Non-pigmented ciliary epithelial cell (primary cell): ENCODE measurements at regions not wholly inside any gene's neighbourhood (a gene's known extent, or its start where the extent isn't known, plus 50 kb on each side); places are given as distances from the start of the nearest gene placed in this dataset.

Experiments used
- DNase-seq: peaks from one replicate; pipeline ENCODE4 v3.0.0-alpha.2; 2010; ENCODE audit warnings: low read depth

DNA sequence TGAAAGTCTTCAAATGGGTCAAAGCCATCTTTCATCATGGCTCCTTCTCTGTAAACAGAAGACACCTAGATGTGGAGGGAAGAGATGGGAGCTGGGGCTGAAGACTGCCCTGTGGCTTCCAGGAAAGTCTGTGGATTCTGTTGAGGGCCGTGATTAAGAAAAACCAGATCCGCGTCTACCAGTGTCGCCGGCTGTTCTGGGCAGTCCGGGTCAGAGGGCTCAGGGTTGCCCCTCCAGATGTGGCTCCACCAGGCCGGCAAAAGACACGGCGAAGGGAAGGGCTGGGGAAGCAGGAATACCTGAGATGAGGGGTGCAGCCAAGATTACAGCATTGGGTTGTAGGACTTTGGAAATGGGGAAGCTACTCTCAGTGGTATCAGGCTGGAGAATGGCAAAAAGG, 162.6 kb downstream of the RHOU start:
- DNase-seq = no peak

DNA sequence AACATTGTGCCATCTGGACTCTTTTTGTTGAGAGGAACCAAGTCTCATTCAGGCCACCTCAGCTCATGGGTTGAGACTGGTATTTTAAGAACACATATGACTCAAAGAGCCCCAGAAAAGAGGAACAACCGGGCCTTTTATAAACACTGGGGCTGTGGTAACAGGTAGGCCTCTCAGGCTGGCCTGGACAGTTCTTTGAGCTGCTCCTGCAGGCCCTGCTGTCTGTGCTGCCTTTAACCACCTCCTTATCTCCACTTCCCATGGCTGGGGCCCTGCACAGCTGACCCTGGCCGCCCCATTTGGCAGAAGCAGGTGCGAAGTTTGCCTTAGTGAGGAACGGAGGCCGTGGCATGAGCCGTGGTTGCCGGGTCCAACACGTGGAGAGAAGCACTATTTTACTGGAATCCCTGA, 163.3 kb downstream of the RHOU start:
- DNase-seq = no peak

DNA sequence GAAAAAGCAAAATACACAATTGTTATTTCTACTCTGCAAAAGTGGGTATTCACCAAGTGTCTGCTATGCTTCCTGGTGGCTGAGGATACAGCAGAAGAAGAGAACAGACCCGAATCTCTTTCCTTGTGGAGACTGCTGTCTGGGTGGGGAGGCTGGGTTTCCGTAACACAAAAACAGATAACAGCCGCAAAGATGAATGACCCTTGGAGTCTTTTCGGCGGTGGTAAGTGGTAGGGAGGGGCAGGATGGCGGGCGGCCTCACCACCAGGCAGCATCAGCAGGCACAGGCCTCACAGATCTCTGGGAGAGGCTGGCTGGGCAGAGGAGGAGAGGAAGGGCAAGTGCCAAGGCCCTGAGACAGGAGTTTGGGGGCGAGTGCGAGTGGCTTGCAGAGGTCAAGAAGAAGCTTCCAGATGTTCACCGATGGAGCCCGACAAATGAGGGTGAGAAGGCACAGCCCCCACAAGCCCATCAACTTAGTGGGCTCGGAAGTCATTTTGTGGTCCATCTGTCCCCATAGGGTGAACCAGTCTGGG, 164.2 kb downstream of the RHOU start:
- no peak for DNase-seq

DNA sequence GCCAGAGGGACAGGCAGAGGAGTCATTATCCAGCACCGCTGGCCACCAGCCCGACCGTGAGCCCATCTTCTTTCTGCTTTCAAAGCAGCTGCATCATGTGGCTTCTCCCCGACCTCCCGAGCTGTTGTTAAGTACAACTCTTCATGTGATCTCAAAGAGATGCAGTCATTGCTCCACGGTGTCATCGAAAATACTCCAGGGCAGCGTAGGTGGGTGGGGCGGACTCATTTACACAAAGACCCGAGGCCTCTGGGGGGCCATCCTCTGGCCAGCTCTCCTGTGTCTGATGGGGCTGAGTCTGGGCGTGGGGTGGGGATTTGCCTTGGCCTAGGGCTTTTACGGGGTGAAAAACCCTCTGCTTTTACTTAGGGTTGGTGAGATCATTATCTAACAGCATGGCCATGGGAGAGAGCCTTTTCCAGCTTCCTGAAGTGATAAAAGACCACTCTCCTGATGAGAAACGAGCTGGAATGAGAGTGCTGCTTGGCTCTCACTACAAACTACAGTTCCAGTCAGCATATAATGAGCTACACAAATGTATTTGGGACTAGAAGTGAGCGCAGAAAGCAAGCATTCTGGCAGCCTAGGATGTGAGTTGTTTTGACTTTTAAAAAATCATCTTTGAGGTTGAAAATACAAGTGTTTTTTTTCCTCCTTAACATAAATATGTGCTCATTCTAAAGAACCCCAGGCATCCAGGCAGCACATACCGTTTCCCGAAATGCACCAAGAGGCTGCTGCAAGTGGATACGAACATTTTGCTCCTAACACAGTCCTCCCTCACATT, 165.0 kb downstream of the RHOU start:
- no peak for DNase-seq

DNA sequence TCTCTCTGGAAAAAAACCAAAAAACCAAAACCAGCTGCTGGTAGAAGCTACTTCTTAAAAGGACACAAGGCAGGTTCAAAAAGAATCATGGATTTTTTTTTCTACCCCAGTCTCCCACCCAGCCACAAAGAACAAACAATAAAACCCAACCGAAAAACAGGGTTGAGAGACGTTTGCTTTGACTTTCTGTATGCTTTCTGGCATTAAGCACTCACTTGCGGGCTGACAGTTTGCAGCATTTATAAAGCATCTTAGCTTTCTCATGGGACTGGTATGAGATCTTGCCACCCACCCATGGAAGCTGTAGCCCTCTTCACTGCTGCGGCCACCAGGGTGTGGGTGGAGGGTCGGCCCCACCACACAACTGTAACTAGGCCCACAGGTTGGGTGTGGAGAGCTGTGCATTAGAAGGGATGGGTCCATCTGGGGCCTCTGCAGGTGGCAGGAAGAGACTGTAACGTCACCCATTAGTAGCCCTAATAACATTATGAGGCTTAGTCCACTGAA, 165.7 kb downstream of the RHOU start:
- DNase-seq = no peak

DNA sequence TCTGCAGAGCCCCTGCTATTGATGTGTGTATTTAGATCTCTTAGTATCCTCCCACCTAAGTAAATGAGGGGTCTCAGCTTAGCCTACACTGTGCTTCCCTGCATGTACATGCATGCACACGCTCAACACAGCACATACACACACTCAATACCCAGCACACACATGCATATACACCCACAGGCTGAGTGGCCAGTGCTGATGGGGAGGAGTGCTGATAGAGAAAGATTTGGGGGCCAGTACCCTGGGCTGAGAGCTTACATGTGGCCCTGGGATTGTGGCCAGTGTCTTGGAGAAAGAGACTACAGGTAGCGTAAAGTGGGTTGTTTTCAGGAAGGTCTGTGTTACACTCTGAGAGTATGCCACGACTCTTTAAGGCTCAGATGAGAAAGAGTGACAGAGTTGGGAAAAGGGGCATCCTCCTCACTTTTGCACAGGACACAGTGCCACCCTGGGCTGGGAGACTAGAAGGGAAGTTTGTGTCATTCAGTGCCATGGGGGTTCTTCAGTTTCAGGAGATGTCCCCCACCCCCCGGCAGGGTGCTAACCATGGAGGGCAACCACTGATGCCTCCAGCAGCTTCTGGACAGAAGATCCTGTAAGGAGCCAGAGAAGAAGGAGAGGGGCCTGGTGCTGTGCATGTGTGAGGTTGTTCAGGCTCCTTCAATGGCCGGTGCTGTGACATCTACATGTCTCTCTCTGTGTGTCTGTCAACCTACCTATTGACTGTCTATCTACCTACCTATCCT, 166.8 kb downstream of the RHOU start:
- no peak for DNase-seq

DNA sequence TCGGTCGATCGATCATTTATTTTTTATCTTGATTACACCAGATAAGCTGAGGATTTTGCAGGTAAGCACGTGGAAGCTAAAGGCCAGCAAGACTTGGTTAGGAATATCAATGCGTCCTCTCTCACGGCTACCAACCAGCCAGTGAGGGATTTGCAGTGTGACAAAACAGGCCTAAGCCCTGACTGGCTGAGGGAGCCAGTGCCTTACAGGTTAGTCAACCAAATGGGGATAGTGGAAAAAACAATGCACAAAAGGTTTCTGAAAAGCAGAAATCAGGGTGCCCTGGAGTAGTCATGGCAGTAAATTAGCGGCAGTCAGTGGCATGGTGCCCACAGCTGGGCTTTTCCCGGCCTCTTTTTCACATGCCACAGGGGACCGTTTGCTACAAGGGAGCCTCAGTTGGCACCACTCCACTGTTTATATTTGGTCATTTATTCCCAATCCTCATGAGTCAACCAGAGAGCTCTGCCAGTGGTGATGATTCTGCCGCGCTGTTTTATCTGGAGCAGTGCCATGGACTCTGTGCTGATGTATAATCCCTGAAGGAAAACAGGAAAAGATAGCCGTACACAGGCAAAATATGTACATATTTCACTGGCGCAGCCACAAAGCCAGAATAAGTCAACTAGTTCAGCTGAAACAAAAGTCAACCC, 167.6 kb downstream of the RHOU start:
- peak; percentile 93 for DNase-seq

DNA sequence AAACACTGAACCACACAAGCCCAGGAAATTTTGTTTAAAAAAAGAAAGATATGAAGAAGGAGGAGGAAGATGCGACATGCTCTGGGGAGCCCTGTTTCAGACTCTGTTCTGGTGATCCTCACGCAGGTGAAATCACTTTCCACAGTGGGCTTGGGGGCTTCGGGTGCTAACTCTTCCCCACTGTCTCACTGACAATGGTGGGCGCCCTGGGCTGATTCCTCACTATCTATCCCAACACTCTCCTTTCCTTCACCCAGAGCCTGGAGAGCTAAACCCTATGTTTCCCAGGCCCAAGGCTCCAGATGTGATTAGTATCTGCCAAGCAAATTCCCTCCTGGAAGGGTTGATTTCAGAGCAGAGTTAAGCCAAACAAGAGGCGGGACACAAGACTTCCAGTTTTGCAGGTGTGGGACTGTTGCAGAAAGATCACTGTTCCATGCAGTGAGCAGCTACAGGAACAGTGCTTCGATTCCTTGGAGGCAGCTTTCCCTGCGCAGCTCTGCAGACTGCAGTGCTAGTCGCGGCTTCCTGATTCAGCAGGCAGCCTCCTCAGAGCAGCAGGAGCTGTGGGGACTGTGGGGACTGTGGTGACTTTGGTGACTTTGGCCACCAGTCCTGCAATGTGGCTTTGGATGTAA, 168.3 kb downstream of the RHOU start:
- no peak for DNase-seq

DNA sequence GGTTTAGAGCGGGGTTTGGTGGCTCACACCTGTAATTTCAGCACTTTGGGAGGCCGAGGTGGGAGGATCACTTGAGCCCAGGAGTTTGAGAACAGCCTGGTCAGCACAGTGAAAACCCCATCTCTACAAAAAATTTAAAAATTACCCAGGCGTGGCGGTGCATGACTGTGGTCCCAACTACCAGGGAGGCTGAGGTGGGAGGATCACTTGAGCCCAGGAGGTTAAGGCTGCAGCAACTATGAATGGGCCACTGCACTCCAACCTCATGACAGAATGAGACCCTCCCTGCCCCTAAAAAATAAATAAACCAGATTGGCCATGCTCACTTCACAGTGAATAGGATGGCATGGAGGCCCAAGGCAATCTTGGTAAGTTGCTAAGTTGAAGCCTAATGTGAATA, 168.9 kb downstream of the RHOU start:
- no peak for DNase-seq

DNA sequence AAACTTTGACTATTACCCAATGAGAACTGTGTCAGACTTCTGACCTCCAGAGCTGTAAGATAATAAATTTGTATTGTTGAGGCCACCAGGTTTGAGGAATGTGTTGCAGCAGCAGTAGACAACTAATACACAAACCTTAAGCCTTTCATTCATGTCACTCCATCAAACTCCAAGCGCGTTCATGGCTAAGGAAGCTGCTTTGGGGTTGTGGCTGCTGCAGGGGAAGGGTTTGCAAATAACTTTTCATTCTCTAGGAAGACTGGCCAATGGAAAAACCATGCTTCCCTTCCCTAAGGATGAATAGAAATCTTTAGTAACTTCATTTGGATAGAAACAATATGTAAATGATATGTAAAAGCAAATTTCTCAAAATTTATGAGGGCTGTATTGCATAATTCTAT, 170.4 kb downstream of the RHOU start:
- no peak for DNase-seq

DNA sequence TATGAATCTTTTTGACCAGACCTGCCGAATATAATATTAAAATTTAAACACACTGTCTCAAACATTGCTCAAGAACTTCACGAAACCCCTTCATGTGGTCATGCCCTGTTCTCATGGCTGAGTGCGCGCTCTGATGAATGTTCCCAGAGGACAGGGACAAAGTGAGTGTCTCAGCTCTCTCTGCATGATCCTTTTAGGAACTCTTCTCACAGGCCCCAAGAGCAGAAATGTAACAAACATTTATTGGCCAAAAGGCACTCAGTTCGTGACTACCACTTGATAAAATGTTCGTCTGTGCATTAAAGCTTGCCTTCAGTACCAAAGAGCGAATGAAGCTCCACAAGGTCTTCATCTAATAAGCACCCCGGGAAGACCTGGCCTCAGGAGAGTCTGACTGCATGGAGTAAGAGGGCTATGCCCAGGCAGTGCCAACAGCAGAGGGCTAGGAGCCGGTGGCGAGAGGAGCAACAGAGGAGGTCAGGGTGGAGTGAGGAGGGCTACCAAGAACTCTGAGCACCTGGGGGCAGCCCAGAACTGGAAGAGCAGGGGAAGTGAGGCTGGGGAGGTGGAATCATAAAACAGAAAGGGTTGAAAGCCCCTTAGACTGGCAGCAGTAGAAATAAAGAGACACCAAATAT, 171.1 kb downstream of the RHOU start:
- no peak for DNase-seq

DNA sequence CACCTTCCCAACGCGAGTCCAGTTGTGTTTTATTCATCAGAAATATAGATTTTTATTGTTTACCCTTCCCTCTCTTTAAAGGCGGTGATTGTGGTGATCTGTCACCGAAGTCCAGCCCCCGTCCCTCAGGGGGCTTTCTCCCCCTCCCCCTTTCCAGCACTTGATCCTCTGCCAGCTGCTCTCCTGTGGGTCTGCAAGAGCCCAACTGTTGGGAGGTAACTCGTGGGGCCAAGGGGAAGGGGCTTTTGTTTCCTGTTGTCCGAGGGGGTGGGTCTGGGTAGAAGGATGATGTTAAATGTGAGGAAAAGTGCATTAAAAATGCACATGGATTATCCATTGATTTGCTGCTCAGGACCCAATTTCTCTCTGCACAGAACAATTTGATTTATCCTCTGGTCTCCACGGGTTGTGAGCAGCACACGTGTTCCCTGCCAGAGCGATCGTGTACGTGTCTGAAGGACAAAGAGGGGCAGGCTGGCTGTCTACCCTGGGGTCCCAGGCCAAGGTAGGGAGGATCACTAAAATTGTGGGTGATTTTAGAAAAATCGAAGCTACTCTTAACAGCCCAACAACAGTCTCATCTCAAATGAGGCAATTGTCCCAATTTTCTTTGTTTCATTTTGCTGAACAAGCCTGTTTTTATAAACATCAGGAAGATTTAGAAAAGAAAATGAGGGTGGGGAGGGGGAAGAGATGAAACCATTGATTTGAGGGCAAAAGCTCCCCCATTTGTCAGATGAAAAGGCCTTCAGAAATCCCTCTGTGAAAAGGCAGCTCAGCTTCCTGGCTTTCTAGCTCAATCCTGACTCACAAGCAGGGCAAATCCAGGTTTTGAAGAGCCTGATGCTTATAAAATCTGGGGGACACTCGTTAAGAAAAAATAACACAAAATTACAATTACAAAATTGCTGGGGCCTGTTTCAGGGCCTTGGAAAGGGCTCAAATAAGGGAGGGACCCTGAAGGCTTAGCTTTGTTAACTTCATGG, 176.2 kb downstream of the RHOU start:
- DNase-seq = no peak

DNA sequence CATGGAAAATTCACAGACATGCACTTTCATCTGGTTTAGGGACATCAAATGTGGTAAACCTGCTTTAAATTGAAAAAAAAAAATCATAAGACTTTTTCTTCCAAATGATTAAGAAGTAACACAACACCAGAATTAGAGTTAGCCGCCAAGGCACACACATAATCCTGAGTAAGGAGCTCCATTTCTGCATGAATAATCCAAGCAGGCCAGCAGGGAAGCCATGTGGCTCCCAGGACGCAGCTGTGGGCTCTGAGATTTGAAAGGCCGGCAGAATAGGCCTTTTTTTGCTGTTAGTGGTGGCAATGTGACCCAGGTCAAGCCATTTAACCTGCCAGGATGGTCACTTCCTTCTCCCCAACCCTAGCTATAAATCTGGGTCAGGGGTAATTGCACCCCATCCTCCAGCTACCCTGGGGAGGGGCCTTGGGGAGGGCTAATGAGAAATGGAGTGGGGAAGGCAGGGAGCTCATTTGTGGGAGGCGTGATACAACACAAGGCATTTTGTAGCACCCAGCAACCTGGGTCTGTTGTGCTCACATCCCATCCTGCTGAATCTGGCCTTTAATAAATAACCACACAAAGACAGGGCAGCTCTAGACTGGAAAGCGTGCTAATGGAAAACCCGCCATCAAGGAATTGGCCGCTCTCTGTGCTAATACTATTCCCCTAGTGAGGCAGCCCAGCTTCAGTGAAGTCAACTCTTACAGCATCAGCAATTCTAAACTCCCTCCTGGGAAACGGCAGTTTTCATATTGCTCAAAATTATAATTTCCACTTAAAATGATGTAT, 178.5 kb downstream of the RHOU start:
- no peak for DNase-seq

DNA sequence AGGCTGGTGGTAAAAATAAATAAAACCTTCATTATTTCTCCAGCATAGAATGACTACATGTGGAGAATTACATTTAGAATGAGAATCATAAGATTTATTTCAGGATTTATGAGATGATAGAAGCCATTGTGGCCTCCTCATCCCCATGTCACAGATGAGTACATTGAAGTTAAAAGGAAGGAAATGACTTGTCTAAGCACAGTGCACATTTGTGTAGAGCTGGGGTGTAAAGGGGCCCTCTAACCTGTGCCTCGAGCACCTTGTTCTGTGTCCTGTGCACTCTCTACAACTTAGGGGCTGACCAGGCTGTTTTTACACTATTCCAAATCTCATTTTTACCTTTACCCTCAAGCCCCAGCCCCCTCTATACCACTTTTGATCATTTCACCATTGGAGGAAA, 179.4 kb downstream of the RHOU start:
- no peak for DNase-seq

DNA sequence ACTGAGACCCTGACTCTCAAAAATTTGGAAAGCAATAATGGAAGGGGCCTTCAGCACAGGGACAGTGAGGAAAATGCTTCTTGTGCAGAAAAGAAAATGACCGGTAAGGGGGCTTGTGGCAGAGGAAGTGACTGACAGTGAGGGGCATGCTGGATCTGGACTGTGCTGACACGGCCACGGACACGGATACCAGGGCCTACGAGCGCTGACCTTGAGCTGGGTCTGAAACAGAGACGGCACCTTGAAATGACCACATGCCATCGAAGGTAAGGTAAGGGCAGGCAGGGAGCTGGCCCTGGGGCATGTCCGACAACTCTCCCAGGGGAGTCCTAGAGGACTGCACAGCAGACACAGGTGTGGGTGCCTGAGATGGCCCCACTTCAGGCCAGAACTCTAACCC, 182.1 kb downstream of the RHOU start:
- DNase-seq = no peak

DNA sequence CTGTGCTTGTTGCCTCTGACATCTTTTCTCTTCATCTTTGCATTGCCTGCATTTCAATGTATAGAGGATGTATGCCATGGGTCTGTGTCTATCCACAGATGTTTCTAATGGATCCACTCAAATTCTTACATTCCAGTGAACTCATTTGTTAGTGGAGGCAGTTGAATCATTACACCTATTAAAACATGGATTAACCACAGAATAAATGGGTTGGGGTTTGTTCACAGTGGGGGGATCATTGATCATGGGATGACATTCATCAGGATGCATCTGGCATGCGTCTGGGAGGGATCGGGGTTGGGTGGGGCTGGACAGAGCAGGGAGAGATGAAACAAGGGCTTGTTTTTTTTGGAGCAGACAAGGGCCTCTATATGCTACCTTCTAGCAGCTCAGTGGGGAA, 182.5 kb downstream of the RHOU start:
- no peak for DNase-seq

DNA sequence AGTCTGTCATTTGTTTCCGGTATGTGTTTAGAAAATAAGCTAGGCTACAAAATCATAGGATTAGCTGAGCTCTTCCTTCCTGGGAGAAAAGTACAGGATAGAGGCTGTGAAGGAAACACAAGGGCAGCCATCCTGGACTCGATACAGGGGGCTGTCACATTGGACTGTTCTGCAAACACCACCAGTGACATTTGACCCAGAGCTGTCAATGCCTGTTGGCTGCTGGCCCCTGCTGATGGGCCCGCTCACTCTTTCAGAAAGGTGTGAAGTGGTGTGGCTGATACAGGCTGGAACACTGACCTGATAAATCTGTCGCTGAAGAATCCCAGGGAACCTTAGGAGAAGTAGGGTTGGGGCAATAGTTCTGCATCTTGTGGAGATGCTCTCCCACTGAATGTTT, 183.1 kb downstream of the RHOU start:
- no peak for DNase-seq

DNA sequence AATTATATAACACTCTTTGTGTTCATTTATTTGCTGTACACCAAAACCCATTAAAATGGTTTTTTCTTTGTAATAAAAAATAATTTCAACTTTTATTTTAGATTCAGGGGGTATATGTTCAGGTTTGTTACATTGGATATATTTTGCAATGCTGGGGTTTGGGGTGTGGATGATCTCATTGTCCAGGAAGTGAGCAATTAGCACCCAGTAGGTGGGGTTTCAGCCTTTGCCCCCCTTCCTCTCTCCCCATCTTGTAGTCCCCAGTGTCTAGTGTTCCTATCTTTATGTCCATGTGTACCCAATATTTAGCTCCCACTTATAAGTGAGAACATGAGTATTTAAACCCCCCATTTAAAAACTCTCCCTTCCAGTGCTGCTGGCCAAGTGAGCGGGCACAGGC, 184.6 kb downstream of the RHOU start:
- DNase-seq = no peak

DNA sequence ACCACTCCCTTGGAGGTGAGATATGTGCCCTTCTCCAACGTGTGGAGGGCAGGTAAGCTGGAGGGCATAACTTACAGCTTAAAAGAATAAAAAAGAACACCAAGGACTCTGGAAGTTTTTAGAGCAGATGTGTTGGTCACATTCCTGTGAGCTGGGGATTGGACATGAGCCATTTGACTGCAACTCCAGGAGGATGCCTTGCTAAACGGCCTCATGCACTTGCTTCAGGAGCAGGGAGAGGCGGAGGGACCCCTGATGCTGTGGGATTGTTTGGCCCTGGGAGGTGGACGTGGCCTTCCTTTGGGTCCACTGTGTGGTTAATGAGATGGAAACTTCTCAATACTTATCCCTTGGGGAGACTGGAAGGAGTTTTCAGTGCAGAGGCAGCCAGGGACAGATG, 185.6 kb downstream of the RHOU start:
- DNase-seq = no peak

DNA sequence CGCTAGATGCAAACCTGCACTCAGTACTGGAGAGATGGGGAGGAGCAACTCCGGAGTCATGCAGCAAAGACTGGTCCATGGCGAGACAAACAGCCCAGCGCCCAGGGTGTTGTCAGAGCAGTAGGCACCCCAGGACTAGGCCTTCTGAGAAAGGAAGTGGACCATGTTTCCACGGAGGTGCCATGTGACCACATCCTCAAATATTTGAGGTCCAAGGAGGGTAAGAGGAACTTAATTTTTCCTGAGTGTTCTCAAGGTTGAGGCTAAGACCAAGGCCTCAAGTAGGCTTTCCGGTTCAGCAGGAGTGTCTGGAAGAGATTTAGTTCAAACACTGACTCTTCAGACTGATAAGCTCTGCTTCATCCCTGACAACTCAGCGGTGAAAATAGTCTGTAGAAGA, 186.2 kb downstream of the RHOU start:
- no peak for DNase-seq
